PC-9 (cell line): ENCODE measurements at regions not wholly inside any gene's neighbourhood (a gene's known extent, or its start where the extent isn't known, plus 50 kb on each side); places are given as distances from the start of the nearest gene placed in this dataset.

Experiments used
- BruUV-seq: library from RNA; stranded (reverse); fragments of 400-500 nt; replicated peaks from 2 replicates; lab custom pipeline; 2021; lab: Mats Ljungman, UMichigan
- CTCF ChIA-PET: fragments of 300-600 bp; sonication (Branson Sonifier 250); formaldehyde crosslinking; loops from one replicate; lab custom pipeline; 2022; ENCODE audit warnings: antibody characterized with exemption; lab: Charles Lee
- POLR2A ChIA-PET: fragments of 300-600 bp; sonication (Branson Sonifier 250); formaldehyde crosslinking; loops from one replicate; lab custom pipeline; 2022; ENCODE audit warnings: antibody characterized with exemption; ENCODE audit not compliant: unreplicated experiment; lab: Charles Lee
- DNase-seq, 2 experiments: peaks; one replicate each; pipeline versions ENCODE4 v3.0.0 to v3.0.0-alpha.2; 2015 to 2022; ENCODE audit warnings: mixed read lengths in 1 of 2
- H2AFZ ChIP-seq: fragments of 200-600 bp; sonication (generic); 2 replicates; pipeline ENCODE4 v1.8.1; 2017; ENCODE audit warnings: antibody characterized with exemption
- H3F3A ChIP-seq: fragments of 200-600 bp; sonication (generic); 2 replicates; pipeline ENCODE4 v1.8.1; 2017; ENCODE audit warnings: antibody characterized with exemption, mild to moderate bottlenecking, low read depth; ENCODE audit not compliant: insufficient read depth
- H3K27ac ChIP-seq: fragments of 200-600 bp; sonication (generic); 2 replicates; pipeline ENCODE4 v1.6.1; 2016; ENCODE audit warnings: mixed run types
- H3K27me3 ChIP-seq: fragments of 200-600 bp; sonication (generic); 2 replicates; pipeline ENCODE4 v1.6.1; 2016; ENCODE audit warnings: low read depth, mixed run types; ENCODE audit not compliant: insufficient read depth
- H3K36me3 ChIP-seq: fragments of 200-600 bp; sonication (generic); 2 replicates; pipeline ENCODE4 v1.6.1; 2016; ENCODE audit warnings: low read depth, mixed run types
- H3K4me1 ChIP-seq: fragments of 200-600 bp; sonication (generic); replicated peaks from 2 replicates; pipeline ENCODE4 v1.6.1; 2016; ENCODE audit warnings: mixed run types; ENCODE audit not compliant: insufficient read depth
- H3K4me2 ChIP-seq: fragments of 200-600 bp; sonication (generic); 2 replicates; pipeline ENCODE4 v1.6.1; 2017; ENCODE audit warnings: mixed run types
- H3K4me3 ChIP-seq: fragments of 200-600 bp; sonication (generic); 2 replicates; pipeline ENCODE4 v1.6.1; 2016; ENCODE audit warnings: mixed run types
- H3K79me2 ChIP-seq: fragments of 200-600 bp; sonication (generic); 2 replicates; pipeline ENCODE4 v1.6.1; 2017; ENCODE audit warnings: low read depth, mixed run types
- H3K9me2 ChIP-seq: fragments of 200-600 bp; sonication (generic); 2 replicates; pipeline ENCODE4 v1.8.1; 2017; ENCODE audit warnings: mild to moderate bottlenecking; ENCODE audit not compliant: insufficient read depth
- H3K9me3 ChIP-seq: fragments of 200-600 bp; sonication (generic); 2 replicates; pipeline ENCODE4 v1.8.1; 2016; ENCODE audit warnings: low read depth; ENCODE audit not compliant: insufficient read depth
- H4K20me1 ChIP-seq: fragments of 200-600 bp; sonication (generic); 2 replicates; pipeline ENCODE4 v1.8.1; 2017; ENCODE audit not compliant: insufficient read depth
- EZH2 ChIP-seq: fragments of 200-600 bp; sonication (generic); IDR thresholded peaks from 2 replicates; pipeline ENCODE4 v1.8.0; 2017; ENCODE audit warnings: antibody characterized with exemption, low read depth
- intact Hi-C: fragments of 100-400 bp; cut with micrococcal nuclease; formaldehyde crosslinking; loops from one replicate; pipeline ENCODE4 v1.10.0; 2022; ENCODE audit not compliant: unreplicated experiment
- TF ChIP-seq, protein P1 (sequence below): fragments of 200-600 bp; sonication (generic); conservative IDR thresholded peaks from 2 replicates; pipeline ENCODE4 v1.6.1; 2017; ENCODE audit warnings: mixed run types, antibody characterized with exemption, mild to moderate bottlenecking, moderate library complexity

DNA sequence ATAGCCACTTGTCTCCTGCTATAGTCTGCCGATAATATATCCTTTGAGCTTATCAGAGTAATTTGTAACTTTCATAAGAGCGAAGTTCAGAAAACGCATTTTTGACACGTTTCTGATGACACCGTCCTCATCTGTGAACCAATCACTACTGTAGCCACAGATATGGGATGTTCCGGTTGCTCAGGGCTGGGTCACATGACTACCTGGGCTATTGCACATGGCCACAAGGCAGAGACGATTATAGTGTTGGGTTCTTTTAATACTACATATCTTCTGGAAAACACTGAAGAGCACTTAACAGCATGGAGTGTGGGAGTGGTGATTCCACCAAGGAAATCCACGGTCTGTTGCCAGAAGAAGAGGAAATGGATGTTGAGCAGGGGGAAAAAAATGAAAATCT, 115.0 kb upstream of the ADRA1B start:
- Histone ChIP-seq H3F3A (no peaks in the 10 kb centered on the region), H2AFZ (no peak overlapping the region), H3K79me2 (no peaks in the 10 kb centered on the region), H3K4me1 (no peaks in the 10 kb centered on the region), H3K27me3 (no peaks in the 10 kb centered on the region), H4K20me1 (no peaks in the 10 kb centered on the region), H3K9me2 (no peaks in the 10 kb centered on the region), H3K36me3 (no peaks in the 10 kb centered on the region), H3K4me2 (no peak overlapping the region), H3K27ac (no peak overlapping the region), H3K9me3 (no peaks in the 10 kb centered on the region; the same call in 1 of the 2 replicates), H3K4me3 (no peak overlapping the region)
- DNase-seq, result no peak
- CTCF ChIA-PET, result no interaction called here
- TF ChIP-seq, protein P1, sequence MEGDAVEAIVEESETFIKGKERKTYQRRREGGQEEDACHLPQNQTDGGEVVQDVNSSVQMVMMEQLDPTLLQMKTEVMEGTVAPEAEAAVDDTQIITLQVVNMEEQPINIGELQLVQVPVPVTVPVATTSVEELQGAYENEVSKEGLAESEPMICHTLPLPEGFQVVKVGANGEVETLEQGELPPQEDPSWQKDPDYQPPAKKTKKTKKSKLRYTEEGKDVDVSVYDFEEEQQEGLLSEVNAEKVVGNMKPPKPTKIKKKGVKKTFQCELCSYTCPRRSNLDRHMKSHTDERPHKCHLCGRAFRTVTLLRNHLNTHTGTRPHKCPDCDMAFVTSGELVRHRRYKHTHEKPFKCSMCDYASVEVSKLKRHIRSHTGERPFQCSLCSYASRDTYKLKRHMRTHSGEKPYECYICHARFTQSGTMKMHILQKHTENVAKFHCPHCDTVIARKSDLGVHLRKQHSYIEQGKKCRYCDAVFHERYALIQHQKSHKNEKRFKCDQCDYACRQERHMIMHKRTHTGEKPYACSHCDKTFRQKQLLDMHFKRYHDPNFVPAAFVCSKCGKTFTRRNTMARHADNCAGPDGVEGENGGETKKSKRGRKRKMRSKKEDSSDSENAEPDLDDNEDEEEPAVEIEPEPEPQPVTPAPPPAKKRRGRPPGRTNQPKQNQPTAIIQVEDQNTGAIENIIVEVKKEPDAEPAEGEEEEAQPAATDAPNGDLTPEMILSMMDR, result no peak
- no peak for TF ChIP-seq EZH2
- intact Hi-C loops, result no loop called here
- no TSS peak for BruUV-seq
- POLR2A ChIA-PET, result interaction anchor here (0.6 kb wide), 2 partner anchors 39 to 99 kb away, joined by 3 to 4 read pairs; no protein-coding TSS in a partner anchor

DNA sequence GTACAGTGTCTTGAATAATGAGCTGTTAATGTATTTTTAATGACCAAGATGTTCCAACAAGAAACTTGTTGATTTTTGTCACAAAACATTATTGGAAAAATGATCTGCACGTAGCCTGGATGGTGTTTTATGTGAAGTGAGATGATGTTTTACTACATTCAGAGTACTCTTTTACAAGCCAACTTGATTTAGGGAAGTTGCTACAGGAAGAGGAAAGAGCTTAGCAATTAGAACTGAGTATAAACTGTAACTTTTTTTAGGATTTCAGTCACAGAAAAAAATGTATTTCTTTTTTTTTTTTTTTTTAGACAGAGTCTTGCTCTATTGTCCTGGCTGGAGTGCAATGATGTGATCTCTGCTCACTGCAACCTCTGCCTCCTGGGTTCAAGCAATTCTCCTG, 113.6 kb upstream of the ADRA1B start:
- CTCF ChIA-PET, result no interaction called here

DNA sequence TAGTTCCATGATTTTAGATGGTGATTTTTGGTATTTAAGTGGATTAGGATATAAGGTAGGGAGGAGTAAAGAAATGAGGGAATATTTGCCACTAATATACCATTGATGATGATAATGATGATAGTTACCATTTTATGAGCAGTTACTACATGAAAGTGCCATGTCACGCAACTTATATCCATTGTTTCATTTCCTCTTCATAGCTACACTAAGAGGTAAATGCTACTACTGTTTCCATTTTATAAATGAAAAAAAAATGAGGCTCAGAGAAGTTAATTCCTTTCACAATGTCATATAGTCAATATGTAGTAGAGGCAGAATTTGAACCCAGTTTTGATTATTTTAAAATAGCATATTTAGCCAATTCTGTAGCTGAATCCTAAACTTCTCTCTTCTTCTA, 112.2 kb upstream of the ADRA1B start:
- no TSS peak for BruUV-seq
- POLR2A ChIA-PET, result interaction anchor here (0.6 kb wide), 1 partner anchor 51 kb away, joined by 6 read pairs; no protein-coding TSS in a partner anchor
- CTCF ChIA-PET, result no interaction called here
- H3K79me2 ChIP-seq, result no peaks in the 10 kb centered on the region
- H3F3A ChIP-seq, result no peaks in the 10 kb centered on the region
- H3K27me3 ChIP-seq, result no peaks in the 10 kb centered on the region
- no peaks in the 10 kb centered on the region for H3K36me3 ChIP-seq
- H3K9me3 ChIP-seq, result no peaks in the 10 kb centered on the region; the same call in 1 of the 2 replicates
- H2AFZ ChIP-seq, result no peak overlapping the region
- no peak overlapping the region for H3K4me3 ChIP-seq
- no peak for DNase-seq
- no peaks in the 10 kb centered on the region for H4K20me1 ChIP-seq
- intact Hi-C loops, result no loop called here
- TF ChIP-seq, protein P1, result no peak
- TF ChIP-seq EZH2, result no peak
- H3K4me1 ChIP-seq, result no peaks in the 10 kb centered on the region
- no peak overlapping the region for H3K4me2 ChIP-seq
- H3K27ac ChIP-seq, result no peak overlapping the region
- no peaks in the 10 kb centered on the region for H3K9me2 ChIP-seq

More for the DNA sequence above, 113.6 kb upstream of the ADRA1B start:
- POLR2A ChIA-PET, result no interaction called here
- intact Hi-C loops, result no loop called here
- TF ChIP-seq, protein P1, result no peak
- no peak for TF ChIP-seq EZH2
- H3K79me2 ChIP-seq, result no peaks in the 10 kb centered on the region
- H3K36me3 ChIP-seq, result no peaks in the 10 kb centered on the region
- no peaks in the 10 kb centered on the region for H3K9me2 ChIP-seq
- no TSS peak for BruUV-seq
- no peak for DNase-seq
- H3K4me1 ChIP-seq, result no peaks in the 10 kb centered on the region
- H3K9me3 ChIP-seq, result no peaks in the 10 kb centered on the region; the same call in 1 of the 2 replicates
- no peak overlapping the region for H2AFZ ChIP-seq
- H3K4me3 ChIP-seq, result no peak overlapping the region
- no peak overlapping the region for H3K4me2 ChIP-seq
- H3K27me3 ChIP-seq, result no peaks in the 10 kb centered on the region
- no peak overlapping the region for H3K27ac ChIP-seq
- no peaks in the 10 kb centered on the region for H3F3A ChIP-seq
- no peaks in the 10 kb centered on the region for H4K20me1 ChIP-seq
